ENCODE measurements at regions not wholly inside any gene's neighbourhood (a gene's known extent, or its start where the extent isn't known, plus 50 kb on each side); places are given as distances from the start of the nearest gene placed in this dataset.

DNA sequence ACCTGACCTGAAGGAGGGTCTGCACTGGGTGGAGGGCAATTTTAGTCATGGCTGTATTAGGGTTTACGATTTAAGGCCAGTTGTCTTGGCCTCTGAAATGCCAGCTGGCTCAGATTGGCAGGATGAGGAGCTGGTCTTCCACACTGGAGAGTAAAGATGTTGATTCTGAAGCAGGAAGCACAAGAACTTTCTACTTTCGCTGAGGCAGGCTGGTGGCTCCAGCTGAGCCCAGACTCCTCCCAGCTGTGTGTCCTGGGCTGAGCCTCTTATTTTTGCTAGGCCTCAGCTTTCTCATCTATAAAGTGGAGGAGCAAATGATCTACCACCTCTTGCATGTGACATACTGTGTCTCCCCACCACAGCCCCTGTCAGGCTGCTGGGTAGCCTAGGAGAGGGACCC lies 74.4 kb downstream of the MRM1 start:
- Histone ChIP-seq H3K27ac (ENCODE audit: low read depth, low read length) (no peak overlapping the region), H3K4me3 (ENCODE audit: low read depth, low read length) (no peak overlapping the region), H3K79me2 (ENCODE audit: control insufficient read depth, insufficient read depth, low read length, unreplicated experiment) (no peaks in the 10 kb centered on the region), H3K27me3 (ENCODE audit: insufficient read depth, low read length) (peaks cover 37% of the 10 kb centered on the region), H3K4me1 (ENCODE audit: control insufficient read depth, insufficient read depth, low read length, unreplicated experiment) (no peaks in the 10 kb centered on the region), H3K36me3 (ENCODE audit: insufficient read depth, low read length) (no peaks in the 10 kb centered on the region), H2AFZ (ENCODE audit: low read length, unreplicated experiment) (no peak overlapping the region)

DNA sequence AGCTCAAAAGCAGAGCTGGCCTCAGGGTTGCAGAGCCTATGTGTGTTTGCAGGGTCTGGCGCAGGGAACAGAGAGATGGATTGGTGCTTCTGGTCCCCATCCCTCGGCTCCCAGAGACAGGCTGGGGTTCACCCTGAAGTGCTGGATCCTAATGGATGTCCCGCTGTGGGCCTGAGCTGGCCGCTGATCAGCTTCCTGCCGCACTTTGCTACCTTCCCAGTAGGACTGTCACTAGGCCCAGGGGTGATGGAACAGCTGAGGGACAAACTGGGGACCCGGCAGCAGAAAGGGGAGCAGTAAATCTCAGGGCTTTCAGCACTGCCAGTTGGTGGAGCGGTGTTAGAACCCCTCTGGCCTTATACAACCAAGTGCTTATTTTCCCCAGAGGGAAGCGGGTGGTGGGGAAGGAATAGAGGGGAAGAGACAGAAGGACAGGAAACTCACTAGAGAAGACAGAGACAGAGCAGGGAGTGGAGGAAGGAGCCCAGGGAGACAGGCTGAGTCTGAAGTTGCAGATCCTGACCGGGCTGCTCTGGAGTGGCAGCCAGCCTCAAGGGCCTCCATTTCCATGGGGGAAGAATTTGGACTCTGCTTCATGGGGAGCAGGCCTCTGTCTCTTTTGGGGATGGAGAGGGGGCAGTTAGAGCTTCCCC lies 78.6 kb downstream of the MRM1 start:
- Histone ChIP-seq H3K27ac (ENCODE audit: low read depth, low read length) (no peak overlapping the region), H3K79me2 (ENCODE audit: control insufficient read depth, insufficient read depth, low read length, unreplicated experiment) (no peaks in the 10 kb centered on the region), H3K36me3 (ENCODE audit: insufficient read depth, low read length) (no peaks in the 10 kb centered on the region)

DNA sequence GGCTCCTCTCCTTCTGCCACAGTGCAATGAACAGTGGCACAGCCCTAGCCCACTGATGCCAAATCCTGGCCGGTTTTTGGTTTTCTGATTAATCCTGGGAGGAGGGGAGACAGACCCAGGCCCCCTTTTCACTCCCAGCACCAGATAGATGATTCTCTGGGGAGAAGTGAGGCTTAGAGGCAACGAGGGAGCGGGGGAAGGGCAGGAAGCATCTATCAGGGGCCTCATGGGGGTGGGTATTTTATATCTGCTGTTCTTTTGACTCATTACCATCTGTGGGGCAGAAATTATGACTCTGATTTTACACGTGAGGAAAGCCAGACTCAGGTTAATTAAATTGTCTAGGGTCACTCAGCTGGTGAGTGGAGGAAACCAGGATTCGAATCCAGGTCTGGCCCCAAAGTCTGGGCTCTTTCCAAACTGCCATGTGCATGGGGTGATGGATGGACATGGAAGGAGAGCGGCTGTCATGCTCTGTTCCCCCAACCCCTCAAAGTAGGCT lies 79.4 kb downstream of the MRM1 start:
- Histone ChIP-seq H3K4me3 (ENCODE audit: low read depth, low read length) (no peak overlapping the region), H2AFZ (ENCODE audit: low read length, unreplicated experiment) (no peak overlapping the region), H3K4me1 (ENCODE audit: control insufficient read depth, insufficient read depth, low read length, unreplicated experiment) (no peaks in the 10 kb centered on the region), H3K27ac (ENCODE audit: low read depth, low read length) (no peak overlapping the region), H3K79me2 (ENCODE audit: control insufficient read depth, insufficient read depth, low read length, unreplicated experiment) (no peaks in the 10 kb centered on the region), H3K27me3 (ENCODE audit: insufficient read depth, low read length) (peaks cover 62% of the 10 kb centered on the region), H3K36me3 (ENCODE audit: insufficient read depth, low read length) (no peaks in the 10 kb centered on the region)

More for the DNA sequence above, 78.6 kb downstream of the MRM1 start:
- Histone ChIP-seq H3K27me3 (ENCODE audit: insufficient read depth, low read length) (peaks cover 54% of the 10 kb centered on the region), H3K4me3 (ENCODE audit: low read depth, low read length) (no peak overlapping the region), H3K4me1 (ENCODE audit: control insufficient read depth, insufficient read depth, low read length, unreplicated experiment) (no peaks in the 10 kb centered on the region), H2AFZ (ENCODE audit: low read length, unreplicated experiment) (no peak overlapping the region)

DNA sequence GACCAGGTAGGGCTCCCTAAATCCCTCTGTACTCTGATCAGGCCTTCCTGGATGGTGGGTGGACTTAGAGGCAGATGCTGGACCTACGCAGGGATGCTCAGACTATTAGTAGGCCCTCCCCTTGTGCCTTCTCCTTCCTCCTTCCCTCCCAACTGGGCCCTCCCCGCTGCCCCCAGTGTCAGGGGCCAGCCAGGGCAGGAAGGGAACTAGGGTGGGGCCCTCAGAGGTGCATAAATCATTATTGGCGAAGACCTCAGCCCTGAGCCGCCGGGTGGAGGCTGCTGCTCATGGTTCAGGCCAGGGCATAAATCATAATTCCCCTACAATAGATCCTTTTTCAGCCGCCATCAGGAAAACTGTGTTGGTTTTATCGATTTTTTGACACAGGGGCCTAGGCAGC lies 81.4 kb downstream of the MRM1 start:
- peaks cover 74% of the 10 kb centered on the region for H3K27me3 ChIP-seq (ENCODE audit: insufficient read depth, low read length)

DNA sequence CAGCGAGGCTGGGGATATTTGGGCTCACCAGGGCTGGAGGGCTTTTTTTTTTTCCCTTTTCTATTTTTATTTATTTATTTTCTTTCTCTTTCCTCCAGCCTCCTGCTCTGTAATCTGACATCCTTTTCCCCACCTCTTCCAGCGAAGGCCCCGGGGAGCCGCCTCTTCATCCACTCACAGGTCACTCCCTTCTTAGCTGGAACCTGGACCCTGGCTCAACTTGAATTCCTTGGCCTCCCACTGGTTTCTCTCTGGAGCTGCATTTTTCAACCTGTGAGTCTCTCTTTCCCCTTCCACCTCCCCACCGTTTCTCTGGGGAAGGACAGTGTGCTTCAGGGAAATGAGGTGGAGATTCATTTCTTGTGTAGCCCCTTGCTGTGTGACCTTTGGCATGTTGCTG lies 82.0 kb downstream of the MRM1 start:
- no peaks in the 10 kb centered on the region for H3K79me2 ChIP-seq (ENCODE audit: control insufficient read depth, insufficient read depth, low read length, unreplicated experiment)
- H3K4me3 ChIP-seq (ENCODE audit: low read depth, low read length): no peak overlapping the region
- no peaks in the 10 kb centered on the region for H3K36me3 ChIP-seq (ENCODE audit: insufficient read depth, low read length)
- H2AFZ ChIP-seq (ENCODE audit: low read length, unreplicated experiment): no peak overlapping the region
- no peaks in the 10 kb centered on the region for H3K4me1 ChIP-seq (ENCODE audit: control insufficient read depth, insufficient read depth, low read length, unreplicated experiment)
- H3K27me3 ChIP-seq (ENCODE audit: insufficient read depth, low read length): peaks cover 75% of the 10 kb centered on the region
- no peak overlapping the region for H3K27ac ChIP-seq (ENCODE audit: low read depth, low read length)

More for the DNA sequence above, 81.4 kb downstream of the MRM1 start:
- Histone ChIP-seq H3K79me2 (ENCODE audit: control insufficient read depth, insufficient read depth, low read length, unreplicated experiment) (no peaks in the 10 kb centered on the region), H3K4me3 (ENCODE audit: low read depth, low read length) (no peak overlapping the region), H3K4me1 (ENCODE audit: control insufficient read depth, insufficient read depth, low read length, unreplicated experiment) (no peaks in the 10 kb centered on the region), H2AFZ (ENCODE audit: low read length, unreplicated experiment) (no peak overlapping the region), H3K27ac (ENCODE audit: low read depth, low read length) (no peak overlapping the region), H3K36me3 (ENCODE audit: insufficient read depth, low read length) (no peaks in the 10 kb centered on the region)

GRCh38 chr17:36684134-36684533 lies 82.8 kb downstream of the MRM1 start:
- H2AFZ ChIP-seq (ENCODE audit: low read length, unreplicated experiment): no peak overlapping the region
- H3K27me3 ChIP-seq (ENCODE audit: insufficient read depth, low read length): peaks cover 81% of the 10 kb centered on the region
- no peak overlapping the region for H3K27ac ChIP-seq (ENCODE audit: low read depth, low read length)
- no peaks in the 10 kb centered on the region for H3K79me2 ChIP-seq (ENCODE audit: control insufficient read depth, insufficient read depth, low read length, unreplicated experiment)
- H3K4me3 ChIP-seq (ENCODE audit: low read depth, low read length): no peak overlapping the region
- H3K36me3 ChIP-seq (ENCODE audit: insufficient read depth, low read length): no peaks in the 10 kb centered on the region
- H3K4me1 ChIP-seq (ENCODE audit: control insufficient read depth, insufficient read depth, low read length, unreplicated experiment): no peaks in the 10 kb centered on the region

DNA sequence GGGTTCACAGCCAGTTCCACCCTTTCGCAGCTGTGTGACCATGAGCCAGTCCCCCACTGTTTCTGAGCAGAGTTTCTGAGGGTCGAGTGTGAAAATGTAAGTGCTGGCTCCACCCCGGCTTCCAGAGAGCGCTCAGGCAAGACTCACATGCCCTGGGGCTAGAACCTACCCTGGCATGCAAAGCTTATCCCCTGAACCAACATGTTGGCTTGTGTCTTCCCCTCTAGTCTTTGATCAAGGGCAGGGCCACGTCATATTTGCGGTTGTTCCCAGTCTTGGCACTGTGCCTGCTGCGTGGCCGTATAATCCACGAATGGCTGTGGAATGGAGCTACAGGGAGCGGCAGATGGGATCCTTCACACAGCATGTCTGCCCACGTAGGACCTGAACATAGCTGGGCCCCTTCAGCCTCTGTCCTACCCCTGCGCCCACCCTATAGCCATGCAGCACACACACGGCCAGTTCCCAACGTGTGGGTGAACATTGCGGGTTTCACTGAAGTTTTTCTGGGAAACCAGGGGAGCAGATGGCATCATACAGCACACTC lies 84.8 kb downstream of the MRM1 start:
- no peaks in the 10 kb centered on the region for H3K4me1 ChIP-seq (ENCODE audit: control insufficient read depth, insufficient read depth, low read length, unreplicated experiment)
- H3K4me3 ChIP-seq (ENCODE audit: low read depth, low read length): no peak overlapping the region
- no peak overlapping the region for H3K27ac ChIP-seq (ENCODE audit: low read depth, low read length)
- H3K79me2 ChIP-seq (ENCODE audit: control insufficient read depth, insufficient read depth, low read length, unreplicated experiment): no peaks in the 10 kb centered on the region
- H3K27me3 ChIP-seq (ENCODE audit: insufficient read depth, low read length): peaks cover 84% of the 10 kb centered on the region
- no peak overlapping the region for H2AFZ ChIP-seq (ENCODE audit: low read length, unreplicated experiment)
- no peaks in the 10 kb centered on the region for H3K36me3 ChIP-seq (ENCODE audit: insufficient read depth, low read length)

- H3K27me3 ChIP-seq (ENCODE audit: insufficient read depth, low read length): peaks cover 87% of the 10 kb centered on the region
- no peak overlapping the region for H2AFZ ChIP-seq (ENCODE audit: low read length, unreplicated experiment)
- no peaks in the 10 kb centered on the region for H3K36me3 ChIP-seq (ENCODE audit: insufficient read depth, low read length)
- H3K27ac ChIP-seq (ENCODE audit: low read depth, low read length): no peak overlapping the region
- no peaks in the 10 kb centered on the region for H3K79me2 ChIP-seq (ENCODE audit: control insufficient read depth, insufficient read depth, low read length, unreplicated experiment)
- H3K4me1 ChIP-seq (ENCODE audit: control insufficient read depth, insufficient read depth, low read length, unreplicated experiment): no peaks in the 10 kb centered on the region
- no peak overlapping the region for H3K4me3 ChIP-seq (ENCODE audit: low read depth, low read length)
Observed at GRCh38 chr17:36687736-36688135, 86.4 kb downstream of the MRM1 start.

DNA sequence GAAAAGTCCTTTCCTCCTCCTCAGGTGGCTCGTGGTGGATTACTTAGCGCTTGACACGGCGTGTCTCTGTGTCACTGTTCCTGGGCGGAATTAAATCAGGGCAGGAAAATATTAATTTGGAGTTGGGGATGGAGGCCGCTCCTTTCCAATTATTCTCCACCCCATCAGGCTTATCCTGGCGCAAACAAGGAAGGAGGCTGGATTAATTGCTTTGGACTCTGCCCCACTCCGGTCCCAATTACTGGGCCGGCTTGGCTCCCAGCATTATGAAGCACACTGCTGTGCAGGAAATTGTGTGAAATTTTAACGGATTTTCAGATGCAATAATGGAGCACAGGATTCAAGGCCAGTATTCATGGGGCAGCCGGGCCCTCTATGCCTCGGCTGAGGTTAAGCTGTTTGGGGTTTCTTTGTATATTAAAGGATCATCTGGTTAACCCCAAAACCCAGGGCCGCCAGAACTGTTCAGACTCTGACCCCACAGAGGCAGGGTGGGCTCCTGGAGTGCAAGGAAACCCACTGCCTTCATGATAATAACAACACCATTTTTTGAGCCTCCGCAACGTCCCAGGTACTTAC lies 87.8 kb downstream of the MRM1 start:
- H3K79me2 ChIP-seq (ENCODE audit: control insufficient read depth, insufficient read depth, low read length, unreplicated experiment): no peaks in the 10 kb centered on the region
- H3K4me3 ChIP-seq (ENCODE audit: low read depth, low read length): no peak overlapping the region
- H2AFZ ChIP-seq (ENCODE audit: low read length, unreplicated experiment): no peak overlapping the region
- H3K36me3 ChIP-seq (ENCODE audit: insufficient read depth, low read length): no peaks in the 10 kb centered on the region
- no peak overlapping the region for H3K27ac ChIP-seq (ENCODE audit: low read depth, low read length)
- peaks cover 91% of the 10 kb centered on the region for H3K27me3 ChIP-seq (ENCODE audit: insufficient read depth, low read length)
- no peaks in the 10 kb centered on the region for H3K4me1 ChIP-seq (ENCODE audit: control insufficient read depth, insufficient read depth, low read length, unreplicated experiment)

DNA sequence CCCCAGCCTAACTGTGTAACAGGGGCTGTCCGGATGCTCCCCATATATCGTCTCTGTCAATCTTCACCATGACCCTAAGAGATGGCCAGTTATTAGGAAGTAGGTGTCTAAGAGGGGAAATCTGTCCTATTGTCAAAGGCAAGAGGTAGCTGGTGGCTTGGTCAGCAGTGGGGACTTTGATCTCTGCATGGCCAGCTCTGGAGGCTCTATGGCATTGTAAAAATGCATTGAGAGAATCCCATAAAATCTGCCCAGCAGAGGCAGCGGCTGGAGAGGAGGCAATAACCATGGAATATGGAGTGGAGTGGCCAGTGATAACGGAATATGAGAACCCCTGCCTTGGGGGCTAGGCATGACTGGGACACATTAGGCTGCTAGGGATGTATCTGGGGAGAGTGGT lies 88.8 kb downstream of the MRM1 start:
- H3K27me3 ChIP-seq (ENCODE audit: insufficient read depth, low read length): peaks cover 91% of the 10 kb centered on the region
- H3K4me3 ChIP-seq (ENCODE audit: low read depth, low read length): no peak overlapping the region
- H3K79me2 ChIP-seq (ENCODE audit: control insufficient read depth, insufficient read depth, low read length, unreplicated experiment): no peaks in the 10 kb centered on the region
- H3K27ac ChIP-seq (ENCODE audit: low read depth, low read length): no peak overlapping the region
- no peak overlapping the region for H2AFZ ChIP-seq (ENCODE audit: low read length, unreplicated experiment)
- H3K4me1 ChIP-seq (ENCODE audit: control insufficient read depth, insufficient read depth, low read length, unreplicated experiment): no peaks in the 10 kb centered on the region
- H3K36me3 ChIP-seq (ENCODE audit: insufficient read depth, low read length): no peaks in the 10 kb centered on the region

DNA sequence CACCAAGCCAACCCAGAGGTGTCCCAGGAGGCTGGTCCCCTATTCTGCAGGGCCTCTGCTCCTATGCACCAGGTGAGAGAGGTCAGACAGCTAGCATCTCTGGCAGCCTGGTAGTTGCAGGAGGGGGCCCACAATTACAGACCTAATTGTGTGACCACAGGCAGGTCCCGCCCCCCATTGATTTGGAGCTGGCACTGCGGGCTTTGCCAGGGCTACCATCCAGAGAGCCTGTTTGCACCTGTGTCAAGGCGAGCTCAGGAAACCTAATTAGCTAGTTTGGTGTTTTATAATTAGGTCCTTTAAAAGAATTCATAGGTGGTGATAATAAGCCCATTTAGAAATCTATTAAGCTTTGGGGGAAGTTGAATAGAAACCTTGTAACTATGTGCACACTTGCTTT lies 90.2 kb downstream of the MRM1 start:
- H3K27me3 ChIP-seq (ENCODE audit: insufficient read depth, low read length): peaks cover 87% of the 10 kb centered on the region
- H3K27ac ChIP-seq (ENCODE audit: low read depth, low read length): no peak overlapping the region
- no peaks in the 10 kb centered on the region for H3K36me3 ChIP-seq (ENCODE audit: insufficient read depth, low read length)
- H3K79me2 ChIP-seq (ENCODE audit: control insufficient read depth, insufficient read depth, low read length, unreplicated experiment): no peaks in the 10 kb centered on the region
- H2AFZ ChIP-seq (ENCODE audit: low read length, unreplicated experiment): no peak overlapping the region
- no peaks in the 10 kb centered on the region for H3K4me1 ChIP-seq (ENCODE audit: control insufficient read depth, insufficient read depth, low read length, unreplicated experiment)
- no peak overlapping the region for H3K4me3 ChIP-seq (ENCODE audit: low read depth, low read length)
